ENCODE measurements at regions not wholly inside any gene's neighbourhood (a gene's known extent, or its start where the extent isn't known, plus 50 kb on each side); places are given as distances from the start of the nearest gene placed in this dataset.
"Not testable (repeated sequence)": the region's sequence is repeated elsewhere in the genome, so short reads cannot be mapped to it uniquely, and the experiment has no call there.

DNA sequence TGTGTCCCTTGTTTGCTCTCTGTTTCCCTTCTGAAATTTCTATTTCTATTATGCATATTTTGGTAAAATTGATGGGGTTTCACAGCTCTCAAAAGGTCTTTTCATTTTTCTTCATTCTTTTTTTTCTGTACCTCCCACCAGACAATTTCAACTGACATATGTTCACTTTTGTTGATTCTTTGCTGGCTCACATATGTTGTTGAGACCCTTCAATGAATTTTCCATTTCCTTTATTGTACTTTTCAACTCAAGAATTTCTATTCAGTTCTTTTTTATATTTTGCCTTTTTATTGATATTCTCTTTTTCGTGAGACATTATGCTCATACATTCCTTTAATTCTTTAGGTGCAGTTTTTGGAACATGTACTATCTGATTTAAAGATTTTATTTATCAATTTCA lies 102.6 kb upstream of the GRIK1 start:
- H3K9ac ChIP-seq (ENCODE audit: low read depth, low read length): no peak overlapping the region
- no peak overlapping the region for H3K4me3 ChIP-seq (ENCODE audit: low read length)
- H3K27ac ChIP-seq (ENCODE audit: low read depth, low read length): no peak overlapping the region
- no peaks in the 10 kb centered on the region for H3K27me3 ChIP-seq (ENCODE audit: insufficient read depth, low read length)
- WGBS: no CpG with 5 or more reads among the region's 1 CpG
- H3K4me1 ChIP-seq (ENCODE audit: insufficient read depth, low read length): no peaks in the 10 kb centered on the region
- no peaks in the 10 kb centered on the region for H3K9me3 ChIP-seq (ENCODE audit: insufficient read depth, low read depth, low read length)
- no peaks in the 10 kb centered on the region for H3K36me3 ChIP-seq (ENCODE audit: insufficient read depth, low read length)

DNA sequence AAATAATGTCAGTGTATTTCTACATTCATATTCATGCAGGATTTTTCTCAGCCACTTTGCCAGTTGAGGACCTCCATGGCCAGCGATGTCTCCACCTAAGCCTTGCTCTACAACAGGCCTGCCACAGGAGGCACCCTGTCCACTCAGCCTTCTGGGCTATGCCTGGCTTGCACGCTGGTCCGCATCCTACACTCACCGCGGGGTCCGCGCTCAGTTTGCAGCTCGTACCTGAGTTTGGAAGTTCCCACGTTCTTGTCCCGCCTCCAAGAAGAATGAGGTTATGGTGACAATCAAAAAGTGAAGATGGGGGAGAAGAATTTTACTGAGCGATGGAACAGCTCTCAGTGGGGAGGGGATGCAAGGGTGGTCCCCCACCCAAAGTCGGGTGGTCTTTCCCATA lies 93.6 kb upstream of the GRIK1 start:
- 95% methylated on average over 12 of the region's 12 CpGs for WGBS

DNA sequence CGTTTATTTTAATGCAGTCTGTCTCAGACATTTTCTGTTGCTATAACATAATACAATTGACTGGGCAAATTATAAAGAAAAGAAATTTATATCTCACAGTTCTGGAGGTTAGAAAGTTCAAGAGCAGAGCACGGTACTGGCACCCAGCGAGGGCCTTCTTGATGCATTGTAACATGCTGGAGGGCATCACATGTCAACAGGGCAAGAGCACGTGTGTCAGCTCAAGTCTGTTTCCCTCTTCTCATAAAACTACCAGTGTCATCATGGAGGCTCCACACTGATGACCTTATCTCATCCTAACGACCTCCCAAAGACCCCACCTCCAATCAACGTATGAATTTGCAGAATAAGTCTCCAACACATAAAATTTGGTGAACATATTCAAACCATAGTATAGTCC lies 90.6 kb upstream of the GRIK1 start:
- Histone ChIP-seq H3K9me3 (ENCODE audit: insufficient read depth, low read depth, low read length) (peaks cover 14% of the 10 kb centered on the region; the same call in 1 of the 2 replicates), H3K4me1 (ENCODE audit: insufficient read depth, low read length) (peaks cover 14% of the 10 kb centered on the region), H3K4me3 (ENCODE audit: low read length) (no peak overlapping the region), H3K36me3 (ENCODE audit: insufficient read depth, low read length) (no peaks in the 10 kb centered on the region), H3K27ac (ENCODE audit: low read depth, low read length) (no peak overlapping the region), H3K9ac (ENCODE audit: low read depth, low read length) (no peak overlapping the region), H3K27me3 (ENCODE audit: insufficient read depth, low read length) (no peaks in the 10 kb centered on the region)
- WGBS: 93% methylated on average over 5 of the region's 6 CpGs

More for the DNA sequence above, 93.6 kb upstream of the GRIK1 start:
- H3K4me3 ChIP-seq (ENCODE audit: low read length): no peak overlapping the region
- H3K36me3 ChIP-seq (ENCODE audit: insufficient read depth, low read length): no peaks in the 10 kb centered on the region
- H3K9ac ChIP-seq (ENCODE audit: low read depth, low read length): no peak overlapping the region
- H3K27me3 ChIP-seq (ENCODE audit: insufficient read depth, low read length): no peaks in the 10 kb centered on the region
- peaks cover 14% of the 10 kb centered on the region; the same call in 1 of the 2 replicates for H3K9me3 ChIP-seq (ENCODE audit: insufficient read depth, low read depth, low read length)
- peaks cover 7% of the 10 kb centered on the region for H3K4me1 ChIP-seq (ENCODE audit: insufficient read depth, low read length)
- H3K27ac ChIP-seq (ENCODE audit: low read depth, low read length): no peak overlapping the region

DNA sequence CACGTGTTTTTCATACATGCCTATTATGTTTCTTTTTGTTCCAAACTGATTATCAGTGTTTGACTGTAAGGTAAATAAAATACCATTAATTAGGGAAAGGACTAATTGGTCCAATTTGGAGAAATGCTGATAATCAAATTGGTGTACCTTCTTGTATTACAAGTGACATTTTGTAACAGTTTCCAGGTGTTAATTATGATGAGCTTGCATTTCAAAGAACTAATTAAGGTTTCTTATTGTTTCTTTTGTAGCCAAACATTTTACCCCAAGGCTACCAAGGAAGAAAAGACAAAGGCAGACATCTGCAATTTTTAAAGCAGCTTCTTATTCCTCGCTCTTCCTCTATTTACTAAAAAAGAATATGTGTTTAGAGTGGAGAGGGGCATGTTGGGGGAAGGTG lies 88.7 kb upstream of the GRIK1 start:
- Histone ChIP-seq H3K4me3 (ENCODE audit: low read length) (no peak overlapping the region), H3K9ac (ENCODE audit: low read depth, low read length) (no peak overlapping the region), H3K27ac (ENCODE audit: low read depth, low read length) (no peak overlapping the region), H3K4me1 (ENCODE audit: insufficient read depth, low read length) (peaks cover 14% of the 10 kb centered on the region), H3K27me3 (ENCODE audit: insufficient read depth, low read length) (no peaks in the 10 kb centered on the region), H3K9me3 (ENCODE audit: insufficient read depth, low read depth, low read length) (peaks cover 7% of the 10 kb centered on the region; the same call in 1 of the 2 replicates), H3K36me3 (ENCODE audit: insufficient read depth, low read length) (no peaks in the 10 kb centered on the region)
- 100% methylated on average over 1 of the region's 2 CpGs for WGBS

DNA sequence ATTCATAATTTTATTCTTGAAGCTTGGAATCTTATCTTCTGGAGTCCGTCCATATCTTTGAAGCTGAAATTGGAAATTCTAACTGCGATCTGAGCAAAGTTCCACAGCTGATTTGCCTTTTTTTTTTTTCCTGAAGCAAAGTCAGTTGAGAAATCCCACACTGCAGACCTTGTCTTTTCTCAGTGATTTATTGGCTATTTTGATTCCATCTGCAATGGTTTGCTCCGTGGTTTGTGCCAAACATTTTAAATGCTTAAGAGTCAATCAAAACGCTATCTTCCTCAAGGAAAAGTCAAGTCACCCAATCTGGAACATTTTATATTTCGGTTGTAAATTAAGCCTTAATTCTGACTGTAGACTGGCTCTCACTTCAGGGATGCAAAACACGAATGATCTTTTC lies 88.2 kb upstream of the GRIK1 start:
- Histone ChIP-seq H3K4me3 (ENCODE audit: low read length) (no peak overlapping the region), H3K9me3 (ENCODE audit: insufficient read depth, low read depth, low read length) (0 out of 2 replicates have a peak, but pooled peaks cover 2% of the 10 kb centered on the region), H3K9ac (ENCODE audit: low read depth, low read length) (no peak overlapping the region), H3K27ac (ENCODE audit: low read depth, low read length) (no peak overlapping the region), H3K27me3 (ENCODE audit: insufficient read depth, low read length) (no peaks in the 10 kb centered on the region), H3K36me3 (ENCODE audit: insufficient read depth, low read length) (no peaks in the 10 kb centered on the region), H3K4me1 (ENCODE audit: insufficient read depth, low read length) (peaks cover 14% of the 10 kb centered on the region)
- WGBS: 94% methylated on average over 6 of the region's 6 CpGs

DNA sequence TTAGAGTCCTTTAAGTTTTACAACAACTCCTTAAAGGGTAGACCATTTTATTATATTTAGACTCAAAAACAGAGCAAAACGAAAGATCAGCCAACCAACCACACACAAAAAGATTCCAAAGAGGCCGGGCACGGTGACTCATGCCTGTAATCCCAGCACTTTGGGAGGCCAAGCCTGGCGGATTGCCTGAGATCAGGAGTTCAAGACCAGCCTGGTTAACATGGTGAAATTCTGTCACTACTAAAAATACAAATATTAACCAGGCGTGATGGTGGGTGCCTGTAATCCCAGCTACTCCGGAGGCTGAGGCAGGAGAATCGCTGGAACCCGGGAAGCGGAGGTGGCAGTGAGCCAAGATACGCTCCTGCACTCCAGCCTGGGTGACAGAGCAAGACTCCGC lies 83.3 kb upstream of the GRIK1 start:
- not testable (repeated sequence) for H3K4me3 ChIP-seq (ENCODE audit: low read length); H3K9ac ChIP-seq (ENCODE audit: low read depth, low read length); H3K27me3 ChIP-seq (ENCODE audit: insufficient read depth, low read length); H3K36me3 ChIP-seq (ENCODE audit: insufficient read depth, low read length); H3K27ac ChIP-seq (ENCODE audit: low read depth, low read length); H3K4me1 ChIP-seq (ENCODE audit: insufficient read depth, low read length); H3K9me3 ChIP-seq (ENCODE audit: insufficient read depth, low read depth, low read length)
- WGBS: 85% methylated on average over 10 of the region's 11 CpGs

DNA sequence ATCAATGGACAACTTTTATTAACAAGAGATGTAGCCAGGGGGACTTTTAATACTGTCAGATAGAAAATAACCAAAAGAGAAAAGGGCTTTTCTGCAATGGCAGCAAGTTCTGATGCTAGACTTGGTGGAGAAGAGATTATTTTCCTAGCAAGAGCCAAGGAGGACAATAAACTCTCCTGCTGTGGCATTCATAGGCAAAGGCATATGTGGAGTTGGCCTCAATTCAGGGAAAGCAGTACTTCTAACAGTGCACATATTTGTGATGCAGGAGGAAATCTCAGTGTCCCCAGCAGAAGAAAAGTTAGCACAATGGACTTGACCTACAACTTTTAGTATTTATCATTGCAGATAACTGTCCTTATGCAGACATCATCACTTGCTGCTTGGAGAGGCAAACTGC lies 75.1 kb upstream of the GRIK1 start:
- no peak overlapping the region for H3K9ac ChIP-seq (ENCODE audit: low read depth, low read length)
- H3K27me3 ChIP-seq (ENCODE audit: insufficient read depth, low read length): no peaks in the 10 kb centered on the region
- H3K4me1 ChIP-seq (ENCODE audit: insufficient read depth, low read length): peaks cover 13% of the 10 kb centered on the region
- no peak overlapping the region for H3K27ac ChIP-seq (ENCODE audit: low read depth, low read length)
- H3K36me3 ChIP-seq (ENCODE audit: insufficient read depth, low read length): no peaks in the 10 kb centered on the region
- peaks cover 9% of the 10 kb centered on the region for H3K9me3 ChIP-seq (ENCODE audit: insufficient read depth, low read depth, low read length)
- no peak overlapping the region for H3K4me3 ChIP-seq (ENCODE audit: low read length)

DNA sequence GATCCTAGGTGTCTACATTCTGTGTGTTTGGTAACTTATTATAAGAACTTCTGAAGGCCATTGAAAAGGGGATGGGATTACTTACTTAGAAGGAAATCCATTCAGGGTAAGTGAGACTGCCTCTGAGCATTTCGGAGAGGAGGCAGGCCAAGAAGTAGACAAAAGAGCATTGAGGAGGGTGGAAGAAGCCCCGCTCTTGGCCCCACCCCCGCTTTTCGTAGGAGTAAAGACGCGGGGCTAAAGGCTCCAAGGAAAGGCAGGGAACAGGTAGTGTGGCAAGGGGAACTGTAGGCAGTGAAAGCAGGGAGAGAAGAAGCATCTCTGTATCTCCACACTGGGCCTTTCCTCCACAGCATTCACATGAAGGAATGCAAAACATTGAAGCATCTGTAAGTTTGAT lies 51.8 kb upstream of the GRIK1 start:
- WGBS: 47% methylated on average over 6 of the region's 6 CpGs
- no peaks in the 10 kb centered on the region for H3K36me3 ChIP-seq (ENCODE audit: insufficient read depth, low read length)

DNA sequence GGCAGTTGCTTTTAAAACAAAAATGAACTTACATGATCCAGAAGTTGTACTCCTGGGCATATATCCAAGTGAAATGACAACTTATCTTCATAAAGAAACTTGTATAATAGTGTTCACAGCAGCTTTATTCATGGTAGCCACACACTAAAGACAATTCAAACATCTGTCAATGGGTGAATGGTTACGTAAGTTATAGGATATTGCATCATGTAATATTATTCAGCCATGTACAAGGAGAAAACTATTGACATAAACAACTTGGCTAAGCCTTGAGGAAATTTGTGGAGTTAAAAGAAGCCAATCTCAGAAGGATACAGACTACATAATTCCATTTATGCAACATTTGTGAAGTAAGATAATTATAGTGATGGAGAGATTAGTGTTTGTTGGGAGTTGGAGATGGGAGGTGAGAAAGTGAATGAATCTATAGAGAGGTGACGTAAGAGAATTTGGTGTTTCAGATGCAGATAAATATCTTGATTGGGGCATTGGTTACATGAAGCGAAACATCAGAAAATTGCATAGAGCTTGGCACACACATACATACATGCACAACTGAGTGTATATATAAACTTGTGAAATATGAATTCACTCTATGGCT lies 49.9 kb upstream of the GRIK1 start:
- no peak overlapping the region for H3K4me3 ChIP-seq (ENCODE audit: low read length)
- peaks cover 3% of the 10 kb centered on the region; the same call in 1 of the 2 replicates for H3K4me1 ChIP-seq (ENCODE audit: insufficient read depth, low read length)
- no peaks in the 10 kb centered on the region for H3K27me3 ChIP-seq (ENCODE audit: insufficient read depth, low read length)
- H3K9ac ChIP-seq (ENCODE audit: low read depth, low read length): no peak overlapping the region
- WGBS: 97% methylated on average over 2 of the region's 3 CpGs
- H3K27ac ChIP-seq (ENCODE audit: low read depth, low read length): no peak overlapping the region
- H3K36me3 ChIP-seq (ENCODE audit: insufficient read depth, low read length): no peaks in the 10 kb centered on the region
- peaks cover 11% of the 10 kb centered on the region for H3K9me3 ChIP-seq (ENCODE audit: insufficient read depth, low read depth, low read length)

More for the DNA sequence above, 51.8 kb upstream of the GRIK1 start:
- Histone ChIP-seq H3K4me3 (ENCODE audit: low read length) (no peak overlapping the region), H3K4me1 (ENCODE audit: insufficient read depth, low read length) (peaks cover 3% of the 10 kb centered on the region; the same call in 1 of the 2 replicates), H3K9ac (ENCODE audit: low read depth, low read length) (no peak overlapping the region), H3K9me3 (ENCODE audit: insufficient read depth, low read depth, low read length) (no peaks in the 10 kb centered on the region; the same call in 1 of the 2 replicates), H3K27me3 (ENCODE audit: insufficient read depth, low read length) (no peaks in the 10 kb centered on the region), H3K27ac (ENCODE audit: low read depth, low read length) (no peak overlapping the region)
